Peyer's patch (tissue), 4 donors: ENCODE measurements at regions not wholly inside any gene's neighbourhood (a gene's known extent, or its start where the extent isn't known, plus 50 kb on each side); places are given as distances from the start of the nearest gene placed in this dataset.

Experiments
- POLR2A ChIP-seq, 2 donors: fragments of 450-650 bp; IDR thresholded peaks; one replicate each; pipeline ENCODE4 v1.5.1; 2017; ENCODE audit warnings: antibody characterized with exemption in 2 of 2, mild to moderate bottlenecking in 2 of 2, moderate library complexity in 2 of 2
- TF ChIP-seq, protein P1 (sequence below), 6 experiments: fragments of 450-650 bp in 4 of 6; fragments of 200-600 bp in 2 of 6; sonication (generic) in 1 of 6; IDR thresholded peaks; one replicate each; pipeline ENCODE4 v1.5.1; 2017 to 2019; ENCODE audit warnings: antibody characterized with exemption in 6 of 6, mild to moderate bottlenecking in 3 of 6, moderate library complexity in 1 of 6

DNA sequence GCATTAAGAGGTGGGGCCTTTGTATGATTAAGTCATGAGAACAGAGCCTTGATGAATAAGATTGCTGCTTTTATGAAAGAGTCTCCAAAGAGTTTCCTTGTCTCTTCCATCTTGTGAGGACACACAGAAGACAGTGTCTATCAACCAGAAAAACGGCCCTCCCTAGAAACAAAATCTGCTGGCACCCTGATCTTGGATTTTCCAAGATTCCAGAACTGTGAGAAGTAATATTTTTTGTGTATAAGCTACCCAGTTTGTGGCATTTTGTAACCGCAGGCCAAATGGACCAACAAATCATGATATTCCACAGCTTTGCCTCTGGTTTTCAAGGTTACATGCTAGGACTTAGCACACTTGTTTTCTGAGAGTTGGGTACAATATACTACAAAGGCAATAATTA is 687.8 kb downstream of the TDRD15 start:
- TF ChIP-seq, protein P1, sequence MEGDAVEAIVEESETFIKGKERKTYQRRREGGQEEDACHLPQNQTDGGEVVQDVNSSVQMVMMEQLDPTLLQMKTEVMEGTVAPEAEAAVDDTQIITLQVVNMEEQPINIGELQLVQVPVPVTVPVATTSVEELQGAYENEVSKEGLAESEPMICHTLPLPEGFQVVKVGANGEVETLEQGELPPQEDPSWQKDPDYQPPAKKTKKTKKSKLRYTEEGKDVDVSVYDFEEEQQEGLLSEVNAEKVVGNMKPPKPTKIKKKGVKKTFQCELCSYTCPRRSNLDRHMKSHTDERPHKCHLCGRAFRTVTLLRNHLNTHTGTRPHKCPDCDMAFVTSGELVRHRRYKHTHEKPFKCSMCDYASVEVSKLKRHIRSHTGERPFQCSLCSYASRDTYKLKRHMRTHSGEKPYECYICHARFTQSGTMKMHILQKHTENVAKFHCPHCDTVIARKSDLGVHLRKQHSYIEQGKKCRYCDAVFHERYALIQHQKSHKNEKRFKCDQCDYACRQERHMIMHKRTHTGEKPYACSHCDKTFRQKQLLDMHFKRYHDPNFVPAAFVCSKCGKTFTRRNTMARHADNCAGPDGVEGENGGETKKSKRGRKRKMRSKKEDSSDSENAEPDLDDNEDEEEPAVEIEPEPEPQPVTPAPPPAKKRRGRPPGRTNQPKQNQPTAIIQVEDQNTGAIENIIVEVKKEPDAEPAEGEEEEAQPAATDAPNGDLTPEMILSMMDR (IDR thresholded peaks at IDR 0.05) = no peak
- TF ChIP-seq POLR2A (IDR thresholded peaks at IDR 0.05) = no peak
